Thyroid gland (tissue), 4 donors: ENCODE measurements at regions not wholly inside any gene's neighbourhood (a gene's known extent, or its start where the extent isn't known, plus 50 kb on each side); places are given as distances from the start of the nearest gene placed in this dataset.

Source experiments
- CTCF ChIP-seq, 6 experiments: fragments of 200-600 bp in 3 of 6; fragments of 450-650 bp in 3 of 6; sonication (generic) in 3 of 6; IDR thresholded peaks; one replicate each; pipeline ENCODE4 v1.5.1; 2016 to 2019; ENCODE audit warnings: antibody characterized with exemption in 6 of 6, mild to moderate bottlenecking in 2 of 6, inconsistent platforms in 1 of 6, moderate library complexity in 1 of 6
- POLR2A ChIP-seq, 2 donors: fragments of 450-650 bp; IDR thresholded peaks; one replicate each; pipeline ENCODE4 v1.6.1; 2017; ENCODE audit warnings: antibody characterized with exemption in 2 of 2, mild to moderate bottlenecking in 2 of 2, moderate library complexity in 1 of 2

DNA sequence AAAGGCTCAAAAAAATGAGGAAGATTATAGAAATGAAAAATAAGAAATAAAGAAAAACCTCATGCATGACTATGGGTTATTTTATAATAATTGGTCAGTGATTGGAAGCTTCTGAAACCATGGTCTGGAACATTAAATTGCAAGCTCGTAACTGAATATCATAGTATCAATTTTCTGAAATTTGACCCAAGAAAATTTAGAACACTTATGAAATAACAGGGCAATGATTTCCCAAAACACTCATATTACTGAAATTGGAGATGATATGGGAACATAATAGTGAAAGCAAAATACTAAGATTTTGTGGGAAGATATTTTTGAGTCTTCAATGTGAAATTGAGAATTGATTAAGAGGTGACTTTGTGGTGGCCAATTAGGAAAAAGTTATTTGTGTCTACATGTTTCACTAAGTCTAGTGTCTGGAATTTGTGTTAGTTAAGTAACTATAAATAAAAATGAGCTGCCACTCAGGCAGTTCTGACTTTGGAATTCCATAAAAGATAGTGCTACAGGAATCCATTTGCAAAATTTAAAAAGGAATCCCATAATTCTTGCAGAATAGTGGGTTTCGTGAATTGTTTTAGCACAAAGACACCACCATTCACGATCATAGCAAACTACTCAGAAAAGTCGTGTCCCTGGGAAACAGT is 603.0 kb downstream of the LMO7 start:
- TF ChIP-seq POLR2A (IDR thresholded peaks at IDR 0.05) (no peak), CTCF (IDR thresholded peaks at IDR 0.05) (no peak)
